Epidermal melanocyte (primary cell): ENCODE measurements at regions not wholly inside any gene's neighbourhood (a gene's known extent, or its start where the extent isn't known, plus 50 kb on each side); places are given as distances from the start of the nearest gene placed in this dataset.

Experiments
- DNase-seq: peaks from one replicate; pipeline ENCODE4 v3.0.0; 2011; ENCODE audit warnings: low spot score; ENCODE audit not compliant: insufficient read length

GRCh38 chr20:57900226-57900905, 190.6 kb upstream of the PMEPA1 start:
- DNase-seq = no peak

GRCh38 chr20:57899554-57899953, 189.7 kb upstream of the PMEPA1 start:
- DNase-seq = no peak

GRCh38 chr20:57898332-57898731, 188.5 kb upstream of the PMEPA1 start:
- DNase-seq = no peak

- DNase-seq = no peak
Observed at GRCh38 chr20:57897891-57898290, 188.1 kb upstream of the PMEPA1 start.

GRCh38 chr20:57897156-57897874, 187.5 kb upstream of the PMEPA1 start:
- DNase-seq = no peak

GRCh38 chr20:57896563-57896962, 186.7 kb upstream of the PMEPA1 start:
- DNase-seq = no peak

- no peak for DNase-seq
Observed at GRCh38 chr20:57896017-57896416, 186.2 kb upstream of the PMEPA1 start.

GRCh38 chr20:57895161-57895855, 185.5 kb upstream of the PMEPA1 start:
- DNase-seq = no peak

- DNase-seq = no peak
Observed at GRCh38 chr20:57894522-57894921, 184.7 kb upstream of the PMEPA1 start.

- no peak for DNase-seq
Observed at GRCh38 chr20:57894096-57894495, 184.3 kb upstream of the PMEPA1 start.

- DNase-seq = no peak
Observed at GRCh38 chr20:57893366-57893999, 183.7 kb upstream of the PMEPA1 start.

- DNase-seq = no peak
Observed at GRCh38 chr20:57892471-57892870, 182.7 kb upstream of the PMEPA1 start.

- no peak for DNase-seq
Observed at GRCh38 chr20:57891014-57891413, 181.2 kb upstream of the PMEPA1 start.

- DNase-seq = no peak
Observed at GRCh38 chr20:57890202-57890800, 180.5 kb upstream of the PMEPA1 start.

GRCh38 chr20:57888591-57888990, 178.8 kb upstream of the PMEPA1 start:
- DNase-seq = no peak

- no peak for DNase-seq
Observed at GRCh38 chr20:57884956-57885355, 175.1 kb upstream of the PMEPA1 start.

- no peak for DNase-seq
Observed at GRCh38 chr20:57883761-57884160, 173.9 kb upstream of the PMEPA1 start.

GRCh38 chr20:57883224-57883623, 173.4 kb upstream of the PMEPA1 start:
- no peak for DNase-seq

- no peak for DNase-seq
Observed at GRCh38 chr20:57882451-57883161, 172.8 kb upstream of the PMEPA1 start.

GRCh38 chr20:57881466-57882385, 171.9 kb upstream of the PMEPA1 start:
- DNase-seq = no peak
